ENCODE measurements at regions not wholly inside any gene's neighbourhood (a gene's known extent, or its start where the extent isn't known, plus 50 kb on each side); places are given as distances from the start of the nearest gene placed in this dataset.
"Not testable (repeated sequence)": the region's sequence is repeated elsewhere in the genome, so short reads cannot be mapped to it uniquely, and the experiment has no call there.

DNA sequence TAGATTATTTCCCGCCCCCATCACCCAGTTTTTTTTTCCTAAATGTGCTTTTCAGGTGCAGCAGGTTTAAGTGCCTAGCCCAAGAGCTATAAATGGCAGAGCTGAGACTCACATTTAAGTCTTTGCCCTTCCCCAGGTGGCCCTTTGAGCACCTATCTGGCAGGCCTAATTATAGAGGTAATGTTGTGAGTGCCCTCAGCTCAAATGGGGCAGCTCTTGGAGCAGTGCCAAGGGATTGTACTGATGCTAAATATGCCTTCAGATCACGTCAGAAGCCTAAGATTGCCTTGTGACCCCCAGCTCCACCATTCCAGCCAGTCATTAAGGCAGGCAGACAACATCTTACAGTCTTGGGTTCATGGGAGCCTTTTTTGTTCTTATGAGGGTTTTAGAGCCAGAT, 159.5 kb downstream of the RPLP1 start:
- DNase-seq (ENCODE audit: low read depth) = no peak
- TF ChIP-seq, protein P1, sequence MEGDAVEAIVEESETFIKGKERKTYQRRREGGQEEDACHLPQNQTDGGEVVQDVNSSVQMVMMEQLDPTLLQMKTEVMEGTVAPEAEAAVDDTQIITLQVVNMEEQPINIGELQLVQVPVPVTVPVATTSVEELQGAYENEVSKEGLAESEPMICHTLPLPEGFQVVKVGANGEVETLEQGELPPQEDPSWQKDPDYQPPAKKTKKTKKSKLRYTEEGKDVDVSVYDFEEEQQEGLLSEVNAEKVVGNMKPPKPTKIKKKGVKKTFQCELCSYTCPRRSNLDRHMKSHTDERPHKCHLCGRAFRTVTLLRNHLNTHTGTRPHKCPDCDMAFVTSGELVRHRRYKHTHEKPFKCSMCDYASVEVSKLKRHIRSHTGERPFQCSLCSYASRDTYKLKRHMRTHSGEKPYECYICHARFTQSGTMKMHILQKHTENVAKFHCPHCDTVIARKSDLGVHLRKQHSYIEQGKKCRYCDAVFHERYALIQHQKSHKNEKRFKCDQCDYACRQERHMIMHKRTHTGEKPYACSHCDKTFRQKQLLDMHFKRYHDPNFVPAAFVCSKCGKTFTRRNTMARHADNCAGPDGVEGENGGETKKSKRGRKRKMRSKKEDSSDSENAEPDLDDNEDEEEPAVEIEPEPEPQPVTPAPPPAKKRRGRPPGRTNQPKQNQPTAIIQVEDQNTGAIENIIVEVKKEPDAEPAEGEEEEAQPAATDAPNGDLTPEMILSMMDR (IDR thresholded peaks at IDR 0.05; ENCODE audit: insufficient read depth, low read depth, low read length, missing control alignments) = no peak
- no peak overlapping the region for H3K4me3 ChIP-seq (ENCODE audit: low read depth, low read length)

DNA sequence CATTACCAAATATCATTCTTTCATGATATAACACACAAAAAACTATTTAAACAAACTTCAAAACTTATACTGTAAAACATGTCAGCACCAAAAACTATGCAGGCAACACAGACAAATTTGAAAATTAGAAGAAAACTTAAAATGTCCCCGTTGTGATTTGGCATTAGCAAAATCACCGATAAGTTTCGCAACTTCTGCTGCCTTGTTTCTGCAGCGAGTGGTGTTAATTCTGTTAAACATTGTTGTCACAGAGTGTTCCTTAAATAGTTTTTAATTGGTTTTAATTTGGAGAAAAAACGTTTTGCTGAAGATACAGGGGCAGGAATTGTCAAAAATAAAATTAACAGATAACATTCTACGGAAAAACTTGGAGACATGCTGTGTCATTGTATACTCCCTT, 160.6 kb downstream of the RPLP1 start:
- no peak for DNase-seq (ENCODE audit: low read depth)
- H3K4me3 ChIP-seq (ENCODE audit: low read depth, low read length) = no peak overlapping the region
- TF ChIP-seq, protein P1 (IDR thresholded peaks at IDR 0.05; ENCODE audit: insufficient read depth, low read depth, low read length, missing control alignments) = no peak

DNA sequence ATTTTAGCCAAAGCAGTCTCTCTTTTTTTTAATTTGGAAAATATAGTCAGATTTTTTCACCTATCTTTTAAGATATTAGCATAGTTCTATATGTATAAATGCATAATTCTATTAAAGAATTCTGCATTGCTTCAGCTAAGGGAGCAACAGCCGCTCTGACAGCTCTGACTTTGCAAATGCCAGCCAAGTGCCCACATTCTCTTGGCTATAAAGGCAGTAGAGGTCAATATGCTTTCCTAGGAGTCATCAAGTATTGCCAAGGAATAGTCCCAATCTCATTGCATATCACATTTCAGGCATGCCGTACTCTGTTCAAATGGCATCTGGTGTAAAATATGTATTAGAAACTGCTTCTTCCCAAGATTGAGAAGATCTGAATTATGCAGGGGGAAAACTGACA, 161.4 kb downstream of the RPLP1 start:
- TF ChIP-seq, protein P1 (IDR thresholded peaks at IDR 0.05; ENCODE audit: insufficient read depth, low read depth, low read length, missing control alignments) = no peak
- H3K4me3 ChIP-seq (ENCODE audit: low read depth, low read length) = no peak overlapping the region
- DNase-seq (ENCODE audit: low read depth) = no peak

DNA sequence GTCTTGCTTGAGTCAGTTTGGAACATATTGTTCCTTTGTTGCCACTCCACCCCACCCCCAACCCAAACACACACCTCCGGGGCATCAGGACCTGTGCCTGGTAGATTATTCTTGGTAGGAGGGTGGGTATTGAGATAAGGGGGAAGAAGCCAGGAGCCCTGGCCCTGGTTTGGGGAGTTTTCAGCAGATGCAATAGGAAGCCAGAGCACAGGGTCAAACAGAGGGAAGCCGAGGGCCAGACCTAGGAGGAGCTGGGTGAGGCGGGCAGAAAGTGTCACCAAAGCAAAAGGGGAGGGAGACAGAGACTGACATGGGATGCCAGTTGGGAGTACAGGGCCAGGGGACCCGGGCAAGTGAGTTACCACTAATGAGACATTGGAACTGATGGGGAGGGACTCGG, 163.1 kb downstream of the RPLP1 start:
- H3K4me3 ChIP-seq (ENCODE audit: low read depth, low read length) = no peak overlapping the region
- TF ChIP-seq, protein P1 (IDR thresholded peaks at IDR 0.05; ENCODE audit: insufficient read depth, low read depth, low read length, missing control alignments) = no peak
- no peak for DNase-seq (ENCODE audit: low read depth)

DNA sequence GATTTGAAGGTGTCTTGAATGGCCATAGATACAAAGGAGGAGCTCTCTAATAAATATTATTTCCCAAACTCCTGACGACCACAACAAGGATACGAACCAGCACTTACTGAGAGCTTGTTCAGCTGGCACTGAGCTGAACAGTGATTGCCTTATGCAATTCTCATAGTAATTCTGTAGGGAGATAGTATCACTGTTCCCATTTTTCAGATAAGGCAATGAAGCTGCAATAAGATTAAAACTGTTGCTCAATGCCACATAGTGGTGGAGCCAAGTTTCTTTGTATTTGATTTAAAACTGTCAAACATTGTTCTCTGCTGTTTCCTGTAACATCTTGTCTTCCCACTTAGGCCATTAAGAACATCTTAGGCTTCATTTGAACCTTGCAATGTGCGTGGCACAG, 163.9 kb downstream of the RPLP1 start:
- no peak for DNase-seq (ENCODE audit: low read depth)
- H3K4me3 ChIP-seq (ENCODE audit: low read depth, low read length) = no peak overlapping the region
- TF ChIP-seq, protein P1 (IDR thresholded peaks at IDR 0.05; ENCODE audit: insufficient read depth, low read depth, low read length, missing control alignments) = no peak

DNA sequence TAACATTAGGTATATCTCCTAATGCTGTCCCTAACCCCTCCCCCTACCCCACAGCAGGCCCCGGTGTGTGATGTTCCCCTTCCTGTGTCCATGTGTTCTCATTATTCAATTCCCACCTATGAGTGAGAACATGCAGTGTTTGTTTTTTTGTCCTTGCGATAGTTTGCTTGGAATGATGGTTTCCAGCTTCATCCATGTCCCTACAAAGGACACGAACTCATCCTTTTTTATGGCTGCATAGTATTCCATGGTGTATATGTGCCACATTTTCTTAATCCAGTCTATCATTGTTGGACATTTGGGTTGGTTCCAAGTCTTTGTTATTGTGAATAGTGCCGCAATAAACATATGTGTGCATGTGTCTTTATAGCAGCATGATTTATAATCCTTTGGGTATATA, 164.5 kb downstream of the RPLP1 start:
- DNase-seq (ENCODE audit: low read depth); H3K4me3 ChIP-seq (ENCODE audit: low read depth, low read length): not testable (repeated sequence)

DNA sequence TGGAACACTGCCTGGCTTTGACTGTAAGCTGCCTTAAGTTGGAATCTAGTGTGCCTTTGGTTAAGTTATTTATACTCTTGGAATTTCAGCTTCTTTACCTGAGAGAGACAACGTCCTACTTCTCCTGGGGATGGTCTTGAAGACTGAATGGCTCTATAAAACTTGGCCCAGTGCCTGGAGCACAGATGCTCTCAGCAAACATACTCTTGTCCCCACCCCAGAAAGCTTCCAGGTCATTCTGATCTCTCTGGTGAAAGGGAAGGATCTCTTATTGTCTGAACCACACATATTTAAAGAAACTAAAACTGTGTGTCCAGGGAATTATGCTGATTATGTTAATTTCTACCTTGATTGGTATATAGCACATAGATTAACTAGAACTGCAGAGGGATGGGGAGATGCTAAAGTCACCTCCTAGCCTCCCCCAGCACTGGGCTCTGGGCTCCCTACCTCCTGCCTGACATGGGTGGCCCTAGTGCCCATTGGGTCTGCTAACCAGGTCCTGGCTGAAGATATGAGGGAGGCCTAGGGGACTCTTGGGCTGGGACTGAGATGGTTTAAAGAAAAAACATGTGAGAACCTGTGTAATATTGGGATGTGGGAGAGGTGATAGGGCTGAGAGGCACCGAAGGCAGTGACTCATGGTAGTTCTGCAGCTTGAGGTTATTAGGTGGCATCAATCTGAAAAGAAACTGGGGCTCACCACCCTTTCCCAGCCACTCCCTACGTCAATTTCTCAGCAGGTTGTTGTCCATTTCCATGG, 171.0 kb downstream of the RPLP1 start:
- H3K4me3 ChIP-seq (ENCODE audit: low read depth, low read length) = no peak overlapping the region
- DNase-seq (ENCODE audit: low read depth) = no peak
- TF ChIP-seq, protein P1 (IDR thresholded peaks at IDR 0.05; ENCODE audit: insufficient read depth, low read depth, low read length, missing control alignments) = no peak

Data from GM12865 (cell line).